ENCODE measurements at regions not wholly inside any gene's neighbourhood (a gene's known extent, or its start where the extent isn't known, plus 50 kb on each side); places are given as distances from the start of the nearest gene placed in this dataset.
"Not testable (repeated sequence)": the region's sequence is repeated elsewhere in the genome, so short reads cannot be mapped to it uniquely, and the experiment has no call there.

GRCh38 chr5:44538797-44539601 lies 149.8 kb upstream of the FGF10 start:
- peak; percentile 16 to 19 for DNase-seq

GRCh38 chr5:44536650-44537260 lies 147.5 kb upstream of the FGF10 start:
- DNase-seq, result peak in 1 of 2 experiments; percentile 13

- DNase-seq, result no peak
Measured at GRCh38 chr5:44535621-44536020, 146.4 kb upstream of the FGF10 start.

GRCh38 chr5:44532981-44533380 lies 143.8 kb upstream of the FGF10 start:
- no peak for DNase-seq

GRCh38 chr5:44531756-44532155 lies 142.5 kb upstream of the FGF10 start:
- DNase-seq, result not testable (repeated sequence)

- DNase-seq, result not testable (repeated sequence)
Measured at GRCh38 chr5:44530783-44531182, 141.6 kb upstream of the FGF10 start.

GRCh38 chr5:44511596-44511995 lies 122.4 kb upstream of the FGF10 start:
- DNase-seq, result no peak

- DNase-seq, result no peak
Measured at GRCh38 chr5:44506561-44506960, 117.3 kb upstream of the FGF10 start.

GRCh38 chr5:44499381-44499780 lies 110.2 kb upstream of the FGF10 start:
- no peak for DNase-seq

GRCh38 chr5:44497606-44498005 lies 108.4 kb upstream of the FGF10 start:
- DNase-seq, result no peak

GRCh38 chr5:44495280-44495679 lies 106.1 kb upstream of the FGF10 start:
- DNase-seq, result no peak

GRCh38 chr5:44489759-44490158 lies 100.5 kb upstream of the FGF10 start:
- no peak for DNase-seq

GRCh38 chr5:44486591-44486990 lies 97.4 kb upstream of the FGF10 start:
- no peak for DNase-seq

- no peak for DNase-seq
Measured at GRCh38 chr5:44454002-44454401, 64.8 kb upstream of the FGF10 start.

- DNase-seq, result no peak
Measured at GRCh38 chr5:44446399-44446798, 57.2 kb upstream of the FGF10 start.

GRCh38 chr5:44443172-44443571 lies 54.0 kb upstream of the FGF10 start:
- DNase-seq, result no peak

GRCh38 chr5:44441460-44441859 lies 52.2 kb upstream of the FGF10 start:
- no peak for DNase-seq

- no peak for DNase-seq
Measured at GRCh38 chr5:44440186-44440585, 51.0 kb upstream of the FGF10 start.

Data from Kasumi-1 (cell line).